HG02885 (cell line): ENCODE measurements at regions not wholly inside any gene's neighbourhood (a gene's known extent, or its start where the extent isn't known, plus 50 kb on each side); places are given as distances from the start of the nearest gene placed in this dataset.
"Not testable (repeated sequence)": the region's sequence is repeated elsewhere in the genome, so short reads cannot be mapped to it uniquely, and the experiment has no call there.

Experiments used
- ATAC-seq: cut with Tn5 transposase; IDR thresholded peaks from one replicate; pipeline ENCODE4 v1.9.1; 2021; ENCODE audit warnings: mild to moderate bottlenecking; ENCODE audit not compliant: unreplicated experiment, poor library complexity

GRCh38 chr5:114120166-114120565 is 241.7 kb upstream of the KCNN2 start:
- no peak for ATAC-seq

- no peak for ATAC-seq
Observed at GRCh38 chr5:114122852-114123251, 239.0 kb upstream of the KCNN2 start.

GRCh38 chr5:114123654-114124053 is 238.2 kb upstream of the KCNN2 start:
- ATAC-seq = no peak

- no peak for ATAC-seq
Observed at GRCh38 chr5:114146398-114146797, 215.5 kb upstream of the KCNN2 start.

GRCh38 chr5:114148253-114148652 is 213.6 kb upstream of the KCNN2 start:
- no peak for ATAC-seq

GRCh38 chr5:114148728-114149127 is 213.1 kb upstream of the KCNN2 start:
- not testable (repeated sequence) for ATAC-seq

GRCh38 chr5:114152656-114153360 is 209.1 kb upstream of the KCNN2 start:
- ATAC-seq = no peak

- ATAC-seq = no peak
Observed at GRCh38 chr5:114153392-114153791, 208.5 kb upstream of the KCNN2 start.

GRCh38 chr5:114153833-114154232 is 208.0 kb upstream of the KCNN2 start:
- no peak for ATAC-seq

- no peak for ATAC-seq
Observed at GRCh38 chr5:114166081-114166480, 195.8 kb upstream of the KCNN2 start.

GRCh38 chr5:114174131-114174530 is 187.7 kb upstream of the KCNN2 start:
- ATAC-seq = no peak

- ATAC-seq = no peak
Observed at GRCh38 chr5:114174837-114175236, 187.0 kb upstream of the KCNN2 start.

- no peak for ATAC-seq
Observed at GRCh38 chr5:114176356-114176755, 185.5 kb upstream of the KCNN2 start.

- no peak for ATAC-seq
Observed at GRCh38 chr5:114179134-114179533, 182.7 kb upstream of the KCNN2 start.

GRCh38 chr5:114184006-114184405 is 177.9 kb upstream of the KCNN2 start:
- no peak for ATAC-seq

- no peak for ATAC-seq
Observed at GRCh38 chr5:114185274-114185673, 176.6 kb upstream of the KCNN2 start.

- no peak for ATAC-seq
Observed at GRCh38 chr5:114191441-114191840, 170.4 kb upstream of the KCNN2 start.

- ATAC-seq = no peak
Observed at GRCh38 chr5:114192108-114192507, 169.8 kb upstream of the KCNN2 start.

- ATAC-seq = no peak
Observed at GRCh38 chr5:114201332-114201731, 160.5 kb upstream of the KCNN2 start.

GRCh38 chr5:114204923-114205322 is 156.9 kb upstream of the KCNN2 start:
- ATAC-seq = no peak

- no peak for ATAC-seq
Observed at GRCh38 chr5:114206640-114207039, 155.2 kb upstream of the KCNN2 start.

GRCh38 chr5:114207615-114208014 is 154.3 kb upstream of the KCNN2 start:
- no peak for ATAC-seq

GRCh38 chr5:114208120-114208519 is 153.8 kb upstream of the KCNN2 start:
- no peak for ATAC-seq
